ENCODE measurements at regions not wholly inside any gene's neighbourhood (a gene's known extent, or its start where the extent isn't known, plus 50 kb on each side); places are given as distances from the start of the nearest gene placed in this dataset.

- DNase-seq (no peak), ATAC-seq (no peak)
- Mint-ChIP-seq H3K36me3 (ENCODE audit: low read depth) (no peaks in the 10 kb centered on the region), H3K4me1 (no peaks in the 10 kb centered on the region), H3K4me3 (no peak overlapping the region), H3K27ac (no peak overlapping the region), H3K27me3 (peaks cover 72% of the 10 kb centered on the region)
- no peaks in the 10 kb centered on the region for H3K9me3 ChIP-seq (ENCODE audit: control insufficient read depth, low read length, poor library complexity, severe bottlenecking)
These were observed 133.2 kb upstream of the IRX4 start for GRCh38 chr5:2015961-2016360.

GRCh38 chr5:2015124-2015848 is 132.6 kb upstream of the IRX4 start:
- Mint-ChIP-seq H3K27me3 (peaks cover 71% of the 10 kb centered on the region), H3K4me3 (no peak overlapping the region), H3K27ac (no peak overlapping the region), H3K4me1 (no peaks in the 10 kb centered on the region), H3K36me3 (ENCODE audit: low read depth) (no peaks in the 10 kb centered on the region)
- ATAC-seq (no peak), DNase-seq (no peak)
- no peaks in the 10 kb centered on the region for H3K9me3 ChIP-seq (ENCODE audit: control insufficient read depth, low read length, poor library complexity, severe bottlenecking)

GRCh38 chr5:2014058-2014610 is 131.4 kb upstream of the IRX4 start:
- Mint-ChIP-seq H3K27ac (no peak overlapping the region), H3K27me3 (peaks cover 71% of the 10 kb centered on the region), H3K36me3 (ENCODE audit: low read depth) (no peaks in the 10 kb centered on the region), H3K4me1 (peaks cover 1% of the 10 kb centered on the region), H3K4me3 (no peak overlapping the region)
- DNase-seq = no peak
- H3K9me3 ChIP-seq (ENCODE audit: control insufficient read depth, low read length, poor library complexity, severe bottlenecking) = no peaks in the 10 kb centered on the region
- ATAC-seq = no peak

GRCh38 chr5:2013301-2014057 is 130.8 kb upstream of the IRX4 start:
- ATAC-seq (no peak), DNase-seq (no peak)
- peaks cover 77% of the 10 kb centered on the region for H3K27me3 Mint-ChIP-seq
- H3K36me3 Mint-ChIP-seq (ENCODE audit: low read depth) = no peaks in the 10 kb centered on the region
- no peak overlapping the region for H3K27ac Mint-ChIP-seq
- no peak overlapping the region for H3K4me3 Mint-ChIP-seq
- no peaks in the 10 kb centered on the region for H3K9me3 ChIP-seq (ENCODE audit: control insufficient read depth, low read length, poor library complexity, severe bottlenecking)
- H3K4me1 Mint-ChIP-seq = peaks cover 3% of the 10 kb centered on the region

- Mint-ChIP-seq H3K4me1 (peaks cover 3% of the 10 kb centered on the region), H3K4me3 (no peak overlapping the region), H3K36me3 (ENCODE audit: low read depth) (no peaks in the 10 kb centered on the region), H3K27ac (no peak overlapping the region), H3K27me3 (peaks cover 77% of the 10 kb centered on the region)
- H3K9me3 ChIP-seq (ENCODE audit: control insufficient read depth, low read length, poor library complexity, severe bottlenecking) = no peaks in the 10 kb centered on the region
- DNase-seq = no peak
- no peak for ATAC-seq
These were observed 130.2 kb upstream of the IRX4 start for GRCh38 chr5:2012885-2013284.

GRCh38 chr5:2011481-2012411 is 129.0 kb upstream of the IRX4 start:
- DNase-seq (no peak), ATAC-seq (no peak)
- Mint-ChIP-seq H3K36me3 (ENCODE audit: low read depth) (no peaks in the 10 kb centered on the region), H3K4me1 (peaks cover 3% of the 10 kb centered on the region), H3K4me3 (no peak overlapping the region), H3K27ac (no peak overlapping the region), H3K27me3 (peaks cover 75% of the 10 kb centered on the region)
- no peaks in the 10 kb centered on the region for H3K9me3 ChIP-seq (ENCODE audit: control insufficient read depth, low read length, poor library complexity, severe bottlenecking)

GRCh38 chr5:2010940-2011339 is 128.2 kb upstream of the IRX4 start:
- no peak overlapping the region for H3K27ac Mint-ChIP-seq
- no peak overlapping the region for H3K4me3 Mint-ChIP-seq
- H3K27me3 Mint-ChIP-seq = peaks cover 73% of the 10 kb centered on the region
- H3K36me3 Mint-ChIP-seq (ENCODE audit: low read depth) = no peaks in the 10 kb centered on the region
- ATAC-seq (no peak), DNase-seq (no peak)
- no peaks in the 10 kb centered on the region for H3K9me3 ChIP-seq (ENCODE audit: control insufficient read depth, low read length, poor library complexity, severe bottlenecking)
- peaks cover 3% of the 10 kb centered on the region for H3K4me1 Mint-ChIP-seq

GRCh38 chr5:2009986-2010914 is 127.5 kb upstream of the IRX4 start:
- H3K9me3 ChIP-seq (ENCODE audit: control insufficient read depth, low read length, poor library complexity, severe bottlenecking) = no peaks in the 10 kb centered on the region
- Mint-ChIP-seq H3K4me1 (peaks cover 3% of the 10 kb centered on the region), H3K4me3 (no peak overlapping the region), H3K36me3 (ENCODE audit: low read depth) (no peaks in the 10 kb centered on the region), H3K27ac (no peak overlapping the region), H3K27me3 (peaks cover 73% of the 10 kb centered on the region)
- DNase-seq (no peak), ATAC-seq (no peak)

GRCh38 chr5:2008851-2009629 is 126.3 kb upstream of the IRX4 start:
- Mint-ChIP-seq H3K36me3 (ENCODE audit: low read depth) (no peaks in the 10 kb centered on the region), H3K27ac (no peak overlapping the region), H3K4me1 (peaks cover 3% of the 10 kb centered on the region), H3K4me3 (no peak overlapping the region), H3K27me3 (peaks cover 67% of the 10 kb centered on the region)
- ATAC-seq (no peak), DNase-seq (no peak)
- no peaks in the 10 kb centered on the region for H3K9me3 ChIP-seq (ENCODE audit: control insufficient read depth, low read length, poor library complexity, severe bottlenecking)

- H3K36me3 Mint-ChIP-seq (ENCODE audit: low read depth) = no peaks in the 10 kb centered on the region
- no peak overlapping the region for H3K4me3 Mint-ChIP-seq
- H3K27ac Mint-ChIP-seq = no peak overlapping the region
- DNase-seq (no peak), ATAC-seq (no peak)
- peaks cover 68% of the 10 kb centered on the region for H3K27me3 Mint-ChIP-seq
- peaks cover 3% of the 10 kb centered on the region for H3K4me1 Mint-ChIP-seq
- H3K9me3 ChIP-seq (ENCODE audit: control insufficient read depth, low read length, poor library complexity, severe bottlenecking) = no peaks in the 10 kb centered on the region
These were observed 125.3 kb upstream of the IRX4 start for GRCh38 chr5:2007878-2008501.

- H3K4me1 Mint-ChIP-seq = peaks cover 3% of the 10 kb centered on the region
- DNase-seq (no peak), ATAC-seq (no peak)
- H3K9me3 ChIP-seq (ENCODE audit: control insufficient read depth, low read length, poor library complexity, severe bottlenecking) = no peaks in the 10 kb centered on the region
- H3K27me3 Mint-ChIP-seq = peaks cover 69% of the 10 kb centered on the region
- no peak overlapping the region for H3K4me3 Mint-ChIP-seq
- H3K27ac Mint-ChIP-seq = no peak overlapping the region
- no peaks in the 10 kb centered on the region for H3K36me3 Mint-ChIP-seq (ENCODE audit: low read depth)
These were observed 124.8 kb upstream of the IRX4 start for GRCh38 chr5:2007496-2007877.

Data from T-helper 17 cell (primary cell).